ENCODE measurements at regions not wholly inside any gene's neighbourhood (a gene's known extent, or its start where the extent isn't known, plus 50 kb on each side); places are given as distances from the start of the nearest gene placed in this dataset.

GRCh38 chr3:8338424-8338823 lies 163.2 kb upstream of the LMCD1 start:
- no peak overlapping the region for H3K4me3 ChIP-seq (ENCODE audit: low read depth, low read length)
- no peak for TF ChIP-seq CTCF (IDR thresholded peaks at IDR 0.05; ENCODE audit: control insufficient read depth, extremely low read depth, insufficient read depth)

GRCh38 chr3:8341821-8342247 lies 159.8 kb upstream of the LMCD1 start:
- DNase-seq (ENCODE audit: low read depth), result peak; percentile 18
- no peak for TF ChIP-seq CTCF (IDR thresholded peaks at IDR 0.05; ENCODE audit: control insufficient read depth, extremely low read depth, insufficient read depth)
- no peak overlapping the region for H3K4me3 ChIP-seq (ENCODE audit: low read depth, low read length)

More at GRCh38 chr3:8338424-8338823, 163.2 kb upstream of the LMCD1 start:
- no peak for DNase-seq (ENCODE audit: low read depth)

GRCh38 chr3:8343058-8343457 lies 158.6 kb upstream of the LMCD1 start:
- H3K4me3 ChIP-seq (ENCODE audit: low read depth, low read length), result no peak overlapping the region
- DNase-seq (ENCODE audit: low read depth), result no peak
- no peak for TF ChIP-seq CTCF (IDR thresholded peaks at IDR 0.05; ENCODE audit: control insufficient read depth, extremely low read depth, insufficient read depth)

GRCh38 chr3:8345398-8345797 lies 156.2 kb upstream of the LMCD1 start:
- TF ChIP-seq CTCF (IDR thresholded peaks at IDR 0.05; ENCODE audit: control insufficient read depth, extremely low read depth, insufficient read depth), result no peak
- DNase-seq (ENCODE audit: low read depth), result no peak
- H3K4me3 ChIP-seq (ENCODE audit: low read depth, low read length), result no peak overlapping the region

GRCh38 chr3:8348076-8348475 lies 153.5 kb upstream of the LMCD1 start:
- H3K4me3 ChIP-seq (ENCODE audit: low read depth, low read length), result no peak overlapping the region
- DNase-seq (ENCODE audit: low read depth), result no peak
- no peak for TF ChIP-seq CTCF (IDR thresholded peaks at IDR 0.05; ENCODE audit: control insufficient read depth, extremely low read depth, insufficient read depth)

GRCh38 chr3:8352475-8352874 lies 149.1 kb upstream of the LMCD1 start:
- TF ChIP-seq CTCF (IDR thresholded peaks at IDR 0.05; ENCODE audit: control insufficient read depth, extremely low read depth, insufficient read depth), result no peak
- H3K4me3 ChIP-seq (ENCODE audit: low read depth, low read length), result no peak overlapping the region
- no peak for DNase-seq (ENCODE audit: low read depth)

- no peak overlapping the region for H3K4me3 ChIP-seq (ENCODE audit: low read depth, low read length)
- TF ChIP-seq CTCF (IDR thresholded peaks at IDR 0.05; ENCODE audit: control insufficient read depth, extremely low read depth, insufficient read depth), result no peak
- no peak for DNase-seq (ENCODE audit: low read depth)
Measured at GRCh38 chr3:8353364-8353763, 148.3 kb upstream of the LMCD1 start.

All from LNCaP clone FGC (cell line).